Brain microvascular endothelial cell (primary cell): ENCODE measurements at regions not wholly inside any gene's neighbourhood (a gene's known extent, or its start where the extent isn't known, plus 50 kb on each side); places are given as distances from the start of the nearest gene placed in this dataset.
A peak's percentile ranks its signal among the peaks of the same experiment; 100 is the strongest.

Source experiments
- DNase-seq: peaks from one replicate; pipeline ENCODE4 v3.0.0-alpha.2; 2020
- H3K27ac ChIP-seq: fragments of 250-450 bp; sonication (Bioruptor Pico); 2 replicates; pipeline ENCODE4 v1.5.1; 2020; ENCODE audit warnings: mild to moderate bottlenecking, moderate library complexity
- H3K27me3 ChIP-seq: fragments of 250-450 bp; sonication (Bioruptor Pico); replicated peaks from 2 replicates; pipeline ENCODE4 v1.5.1; 2020; ENCODE audit warnings: mild to moderate bottlenecking
- H3K36me3 ChIP-seq: fragments of 250-450 bp; sonication (Bioruptor Pico); replicated peaks from 2 replicates; pipeline ENCODE4 v1.5.1; 2020; ENCODE audit warnings: mild to moderate bottlenecking
- H3K4me3 ChIP-seq: 2 replicates; pipeline ENCODE4 v1.5.1; 2011; ENCODE audit warnings: low read depth, mild to moderate bottlenecking, control low read depth, low read length, moderate library complexity
- CTCF ChIP-seq: IDR thresholded peaks from 2 replicates; pipeline ENCODE4 v1.5.1; 2011; ENCODE audit warnings: low read depth, mild to moderate bottlenecking, moderate library complexity, low read length, control low read depth, inconsistent platforms; ENCODE audit errors: missing control alignments
- in situ Hi-C: cut with HindIII; loops from 2 replicates; pipeline ENCODE4 v1.10.0; 2017; ENCODE audit warnings: low sequenced_read_pairs, low pct_ligation_motif_present

- in situ Hi-C loops = no loop called here
- Histone ChIP-seq H3K36me3 (no peaks in the 10 kb centered on the region), H3K4me3 (no peak overlapping the region), H3K27ac (no peak overlapping the region), H3K27me3 (no peaks in the 10 kb centered on the region)
- no peak for DNase-seq
- no peak for TF ChIP-seq CTCF
Observed at GRCh38 chr3:193187070-193187722, 53.8 kb upstream of the PLAAT1 start.

DNA sequence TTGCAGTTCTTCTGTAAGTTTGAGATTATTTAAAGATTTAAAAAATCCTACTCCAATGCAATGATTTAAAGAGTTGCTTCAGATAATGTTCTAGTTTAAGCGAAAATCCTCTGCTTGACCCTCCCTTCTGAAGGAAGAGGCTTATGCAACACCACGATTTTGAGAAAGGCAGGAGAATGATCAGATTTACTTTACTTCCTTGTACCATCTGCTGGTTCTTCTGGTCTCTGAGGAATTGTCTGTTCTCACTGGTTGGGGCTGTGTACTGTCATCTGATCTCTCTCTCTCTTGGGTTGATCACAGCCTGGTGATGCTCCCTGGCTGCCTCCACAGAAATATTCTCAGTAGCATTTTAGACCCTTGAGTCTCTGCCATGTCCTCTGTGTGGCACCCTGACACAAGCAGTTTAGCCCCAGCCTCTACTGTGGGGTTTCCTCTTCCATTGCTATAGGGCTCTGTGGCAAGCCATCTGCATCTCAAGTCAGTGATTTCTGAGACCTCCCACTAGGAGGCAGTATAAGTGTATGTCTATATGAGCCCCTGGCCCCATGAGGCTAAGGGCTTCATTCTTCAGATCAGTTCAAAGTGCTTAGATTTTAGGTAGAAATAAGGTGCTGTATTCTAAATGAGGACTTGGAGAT lies 50.8 kb upstream of the PLAAT1 start:
- Histone ChIP-seq H3K27me3 (no peaks in the 10 kb centered on the region), H3K4me3 (no peak overlapping the region), H3K36me3 (no peaks in the 10 kb centered on the region), H3K27ac (no peak overlapping the region)
- in situ Hi-C loops = no loop called here
- TF ChIP-seq CTCF = peak; percentile 52
- DNase-seq = no peak
